SK-N-DZ (cell line): ENCODE measurements at regions not wholly inside any gene's neighbourhood (a gene's known extent, or its start where the extent isn't known, plus 50 kb on each side); places are given as distances from the start of the nearest gene placed in this dataset.
A peak's percentile ranks its signal among the peaks of the same experiment; 100 is the strongest.

Source experiments
- DNase-seq: peaks from one replicate; pipeline ENCODE4 v3.0.0-alpha.2; 2015; ENCODE audit warnings: low spot score

- DNase-seq = peak; percentile 20
Measured at GRCh38 chr3:115325539-115325938, 178.5 kb upstream of the ZBTB20 start.

- no peak for DNase-seq
Measured at GRCh38 chr3:115330430-115330829, 183.3 kb upstream of the ZBTB20 start.

- DNase-seq = no peak
Measured at GRCh38 chr3:115332998-115333397, 185.9 kb upstream of the ZBTB20 start.

- DNase-seq = no peak
Measured at GRCh38 chr3:115336836-115337235, 189.7 kb upstream of the ZBTB20 start.

GRCh38 chr3:115340586-115340985 is 193.5 kb upstream of the ZBTB20 start:
- DNase-seq = no peak

- DNase-seq = no peak
Measured at GRCh38 chr3:115341208-115341607, 194.1 kb upstream of the ZBTB20 start.

- no peak for DNase-seq
Measured at GRCh38 chr3:115347737-115348136, 200.6 kb upstream of the ZBTB20 start.

- no peak for DNase-seq
Measured at GRCh38 chr3:115348412-115348811, 201.3 kb upstream of the ZBTB20 start.

- DNase-seq = no peak
Measured at GRCh38 chr3:115348951-115349745, 202.1 kb upstream of the ZBTB20 start.

GRCh38 chr3:115350606-115351005 is 203.5 kb upstream of the ZBTB20 start:
- no peak for DNase-seq

GRCh38 chr3:115351193-115351592 is 204.1 kb upstream of the ZBTB20 start:
- no peak for DNase-seq

GRCh38 chr3:115354010-115354409 is 206.9 kb upstream of the ZBTB20 start:
- DNase-seq = no peak

GRCh38 chr3:115357456-115357855 is 210.4 kb upstream of the ZBTB20 start:
- no peak for DNase-seq

- no peak for DNase-seq
Measured at GRCh38 chr3:115359536-115359935, 212.4 kb upstream of the ZBTB20 start.

GRCh38 chr3:115361806-115362205 is 214.7 kb upstream of the ZBTB20 start:
- DNase-seq = no peak

GRCh38 chr3:115363071-115363470 is 216.0 kb upstream of the ZBTB20 start:
- DNase-seq = no peak

GRCh38 chr3:115369021-115369420 is 221.9 kb upstream of the ZBTB20 start:
- no peak for DNase-seq

GRCh38 chr3:115375362-115375761 is 228.3 kb upstream of the ZBTB20 start:
- no peak for DNase-seq

- DNase-seq = no peak
Measured at GRCh38 chr3:115380883-115381572, 233.9 kb upstream of the ZBTB20 start.

GRCh38 chr3:115381573-115381912 is 234.5 kb upstream of the ZBTB20 start:
- DNase-seq = no peak

GRCh38 chr3:115381931-115382330 is 234.8 kb upstream of the ZBTB20 start:
- DNase-seq = no peak

- no peak for DNase-seq
Measured at GRCh38 chr3:115384381-115384780, 237.3 kb upstream of the ZBTB20 start.
